Retinal pigment epithelial cell (primary cell): ENCODE measurements at regions not wholly inside any gene's neighbourhood (a gene's known extent, or its start where the extent isn't known, plus 50 kb on each side); places are given as distances from the start of the nearest gene placed in this dataset.
"Not testable (repeated sequence)": the region's sequence is repeated elsewhere in the genome, so short reads cannot be mapped to it uniquely, and the experiment has no call there.

Source experiments
- DNase-seq: peaks from one replicate; pipeline ENCODE4 v3.0.0-alpha.2; 2010; ENCODE audit warnings: low read depth
- H3K4me3 ChIP-seq: 2 replicates; pipeline ENCODE4 v1.5.1; 2011; ENCODE audit warnings: mild to moderate bottlenecking, low read length, control low read depth, moderate library complexity
- TF ChIP-seq, protein P1 (sequence below): conservative IDR thresholded peaks from 2 replicates; pipeline ENCODE4 v1.5.1; 2011; ENCODE audit warnings: low read depth, low read length, control low read depth, inconsistent platforms

DNA sequence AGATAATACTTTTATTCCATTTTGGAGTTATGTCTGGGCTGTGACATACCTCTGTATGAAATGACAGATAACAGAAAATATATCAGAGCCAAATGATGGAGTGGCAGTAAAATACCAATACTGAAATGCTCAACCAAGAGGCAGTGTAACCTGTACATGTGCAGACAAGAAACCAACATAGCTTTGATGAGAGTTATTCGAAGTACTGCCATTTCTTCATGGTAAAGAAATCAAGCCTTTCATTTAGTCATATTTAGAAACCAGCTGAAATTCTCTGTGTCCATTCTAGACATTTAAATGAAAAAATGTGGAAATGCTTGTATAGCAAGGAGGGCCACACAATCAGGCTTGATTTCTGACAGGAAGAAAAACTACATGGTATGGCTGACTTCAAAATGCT is 127.1 kb upstream of the PTPRZ1 start:
- TF ChIP-seq, protein P1, sequence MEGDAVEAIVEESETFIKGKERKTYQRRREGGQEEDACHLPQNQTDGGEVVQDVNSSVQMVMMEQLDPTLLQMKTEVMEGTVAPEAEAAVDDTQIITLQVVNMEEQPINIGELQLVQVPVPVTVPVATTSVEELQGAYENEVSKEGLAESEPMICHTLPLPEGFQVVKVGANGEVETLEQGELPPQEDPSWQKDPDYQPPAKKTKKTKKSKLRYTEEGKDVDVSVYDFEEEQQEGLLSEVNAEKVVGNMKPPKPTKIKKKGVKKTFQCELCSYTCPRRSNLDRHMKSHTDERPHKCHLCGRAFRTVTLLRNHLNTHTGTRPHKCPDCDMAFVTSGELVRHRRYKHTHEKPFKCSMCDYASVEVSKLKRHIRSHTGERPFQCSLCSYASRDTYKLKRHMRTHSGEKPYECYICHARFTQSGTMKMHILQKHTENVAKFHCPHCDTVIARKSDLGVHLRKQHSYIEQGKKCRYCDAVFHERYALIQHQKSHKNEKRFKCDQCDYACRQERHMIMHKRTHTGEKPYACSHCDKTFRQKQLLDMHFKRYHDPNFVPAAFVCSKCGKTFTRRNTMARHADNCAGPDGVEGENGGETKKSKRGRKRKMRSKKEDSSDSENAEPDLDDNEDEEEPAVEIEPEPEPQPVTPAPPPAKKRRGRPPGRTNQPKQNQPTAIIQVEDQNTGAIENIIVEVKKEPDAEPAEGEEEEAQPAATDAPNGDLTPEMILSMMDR: no peak
- DNase-seq: no peak

DNA sequence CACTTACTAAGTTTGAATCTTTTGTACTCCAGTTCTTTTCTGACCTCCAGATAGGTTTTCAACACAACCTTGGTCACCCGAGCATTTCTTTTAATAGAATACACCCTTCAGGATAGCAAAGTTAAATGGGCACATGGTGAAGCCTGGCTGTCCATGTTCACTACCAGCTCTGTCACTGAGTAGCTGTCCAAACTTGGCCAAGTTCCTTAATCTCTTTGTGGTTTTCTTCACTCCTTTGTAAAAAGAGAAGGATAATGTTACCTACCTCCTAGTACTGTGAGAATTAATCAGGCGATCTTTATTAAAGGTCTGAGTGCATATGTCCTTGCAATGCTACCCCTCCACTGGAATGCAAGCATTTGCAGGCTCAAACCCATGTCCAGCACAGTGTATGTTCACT is 128.1 kb upstream of the PTPRZ1 start:
- peak; percentile 16 for DNase-seq
- no peak overlapping the region for H3K4me3 ChIP-seq
- TF ChIP-seq, protein P1: no peak

More for the DNA sequence above, 127.1 kb upstream of the PTPRZ1 start:
- no peak overlapping the region for H3K4me3 ChIP-seq

DNA sequence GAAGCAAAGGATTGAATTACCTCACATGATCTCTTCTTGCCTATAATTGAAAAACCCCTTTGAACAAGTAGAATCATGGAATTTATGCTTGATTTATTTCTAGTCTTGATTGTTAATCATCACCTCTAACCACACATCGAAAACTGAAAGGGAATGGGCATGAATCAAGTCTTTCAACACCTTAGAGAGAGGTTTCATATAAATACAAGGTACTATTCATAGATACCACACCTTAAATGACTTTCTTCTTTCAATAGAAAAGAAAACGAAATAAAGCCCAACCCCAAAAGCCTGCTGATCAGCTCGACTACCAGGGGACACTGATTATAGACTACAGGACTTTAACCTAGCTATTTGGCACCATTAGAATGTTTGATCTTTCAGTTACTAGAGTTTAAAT is 128.6 kb upstream of the PTPRZ1 start:
- DNase-seq: no peak
- H3K4me3 ChIP-seq: no peak overlapping the region
- TF ChIP-seq, protein P1: no peak

DNA sequence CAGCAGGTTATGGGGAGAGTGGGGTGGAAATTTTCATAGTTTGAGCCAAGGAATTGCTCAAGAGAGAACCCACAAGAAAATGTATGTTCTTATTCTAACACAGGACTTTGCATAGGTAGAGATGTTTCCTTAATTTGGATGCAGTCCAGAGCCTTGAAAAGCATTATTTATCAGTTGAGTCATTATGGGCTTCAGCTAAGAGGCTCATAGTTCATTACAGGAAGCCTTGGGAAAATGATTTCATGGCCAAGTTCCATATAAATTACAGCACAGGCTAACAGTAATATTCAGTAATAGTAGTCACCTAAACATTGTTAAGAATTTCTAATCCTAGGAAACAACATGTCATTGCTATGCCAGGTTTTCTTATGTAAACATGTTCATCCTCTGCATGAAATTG is 131.1 kb upstream of the PTPRZ1 start:
- no peak overlapping the region for H3K4me3 ChIP-seq
- peak; percentile 57 for DNase-seq
- TF ChIP-seq, protein P1: no peak

DNA sequence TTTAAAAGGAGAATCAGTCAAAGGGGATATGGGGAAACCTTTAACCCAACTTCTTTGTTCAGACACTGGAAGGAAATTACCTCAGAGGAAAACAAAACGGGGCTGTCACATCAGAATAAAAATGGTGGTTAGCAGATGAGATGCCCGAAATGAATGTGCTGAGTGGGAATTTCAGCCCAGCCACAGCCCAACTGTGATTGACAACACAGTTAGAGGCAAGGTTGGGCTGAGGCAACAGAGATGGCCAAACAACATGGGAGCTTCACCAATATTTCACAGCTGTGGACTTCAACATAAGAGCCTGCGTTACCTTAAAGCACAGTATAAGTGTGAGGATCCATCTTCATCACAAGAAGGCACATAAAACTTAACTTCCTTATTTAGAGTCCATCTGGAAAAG is 133.5 kb upstream of the PTPRZ1 start:
- TF ChIP-seq, protein P1: no peak
- no peak overlapping the region for H3K4me3 ChIP-seq
- DNase-seq: no peak

DNA sequence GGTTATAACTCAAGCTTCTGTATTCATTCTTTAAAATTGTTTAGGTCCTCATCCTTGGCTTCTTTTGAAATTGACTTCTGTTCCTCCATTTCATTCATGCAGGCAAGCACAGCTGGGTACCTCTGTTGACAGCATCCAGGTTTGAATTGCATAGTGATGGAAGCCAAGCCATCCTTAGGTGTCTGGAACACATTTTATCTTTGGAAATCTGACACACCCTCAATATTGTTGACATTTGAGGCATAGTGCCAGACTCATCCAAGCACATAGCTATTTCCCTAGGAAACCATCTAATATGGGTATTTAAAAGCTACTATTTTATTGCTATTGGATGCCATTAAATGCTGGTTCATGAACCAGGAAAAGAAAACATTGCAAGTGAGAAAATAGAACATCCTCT is 142.1 kb upstream of the PTPRZ1 start:
- TF ChIP-seq, protein P1: no peak

DNA sequence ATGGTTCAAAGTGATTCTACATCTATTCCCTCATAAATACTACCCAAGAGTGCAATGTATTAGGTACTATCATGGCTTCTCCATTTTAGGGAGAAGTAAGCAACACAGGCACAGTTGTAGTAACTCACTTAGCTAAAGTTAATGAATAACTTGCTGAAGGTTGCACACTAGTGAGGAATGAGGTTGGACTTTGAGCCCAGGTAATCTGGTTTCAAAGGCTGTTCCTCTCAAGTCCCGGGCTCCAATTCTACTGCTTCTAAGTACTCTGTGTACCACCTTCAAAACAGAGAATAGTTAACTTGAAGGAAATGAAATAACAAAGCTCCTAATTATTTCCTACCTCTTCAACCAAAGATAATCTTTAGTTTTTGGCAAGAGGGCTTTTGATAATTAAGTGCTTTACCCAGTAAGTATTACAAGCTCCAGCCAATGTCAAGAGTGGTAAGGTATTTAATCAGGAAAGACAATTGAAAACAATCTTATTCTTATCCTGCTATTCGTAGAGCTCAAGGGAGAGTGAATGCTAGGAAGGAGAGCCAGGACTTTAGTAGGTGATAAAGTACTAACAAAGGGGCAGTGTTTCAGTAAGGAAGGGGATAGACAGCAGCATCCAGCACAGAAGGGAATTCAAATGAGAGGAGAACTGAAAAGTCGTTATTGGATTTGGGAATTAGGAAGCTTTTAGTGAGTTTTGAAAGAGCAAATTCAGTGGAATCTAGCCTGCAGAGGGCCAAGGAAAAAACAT is 158.2 kb upstream of the PTPRZ1 start:
- H3K4me3 ChIP-seq: no peak overlapping the region
- DNase-seq: peak; percentile 34
- TF ChIP-seq, protein P1: no peak

More for the DNA sequence above, 142.1 kb upstream of the PTPRZ1 start:
- no peak overlapping the region for H3K4me3 ChIP-seq
- DNase-seq: no peak

DNA sequence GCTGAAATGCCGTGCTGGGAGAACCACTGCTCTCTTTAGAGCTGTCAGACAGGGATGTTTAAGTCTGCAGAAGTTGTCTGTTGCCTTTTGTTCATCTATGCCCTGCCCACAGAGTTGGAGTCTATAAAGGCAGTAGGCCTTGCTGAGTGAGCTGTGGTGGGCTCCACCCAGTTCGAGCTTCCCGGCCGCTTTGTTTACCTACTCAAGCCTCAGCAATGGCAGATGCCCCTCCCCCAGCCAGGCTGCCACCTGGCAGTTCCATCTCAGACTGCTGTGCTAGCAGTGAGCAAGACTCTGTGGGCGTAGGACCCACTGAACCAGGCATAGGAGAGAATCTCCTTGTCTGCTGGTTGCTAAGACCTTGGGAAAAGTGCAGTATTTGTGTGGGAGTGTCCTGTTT is 160.0 kb upstream of the PTPRZ1 start:
- DNase-seq, H3K4me3 ChIP-seq: not testable (repeated sequence)
